Left forelimb (tissue), 1 donor: ENCODE measurements at regions not wholly inside any gene's neighbourhood (a gene's known extent, or its start where the extent isn't known, plus 50 kb on each side); places are given as distances from the start of the nearest gene placed in this dataset.

Source experiments
- DNase-seq: peaks from one replicate; pipeline ENCODE4 v3.0.0-alpha.2; 2018; ENCODE audit warnings: low spot score

- DNase-seq: no peak
Observed at GRCh38 chr18:78150590-78150989, 829.0 kb upstream of the SALL3 start.

GRCh38 chr18:78151234-78151633, 828.4 kb upstream of the SALL3 start:
- DNase-seq: no peak

DNA sequence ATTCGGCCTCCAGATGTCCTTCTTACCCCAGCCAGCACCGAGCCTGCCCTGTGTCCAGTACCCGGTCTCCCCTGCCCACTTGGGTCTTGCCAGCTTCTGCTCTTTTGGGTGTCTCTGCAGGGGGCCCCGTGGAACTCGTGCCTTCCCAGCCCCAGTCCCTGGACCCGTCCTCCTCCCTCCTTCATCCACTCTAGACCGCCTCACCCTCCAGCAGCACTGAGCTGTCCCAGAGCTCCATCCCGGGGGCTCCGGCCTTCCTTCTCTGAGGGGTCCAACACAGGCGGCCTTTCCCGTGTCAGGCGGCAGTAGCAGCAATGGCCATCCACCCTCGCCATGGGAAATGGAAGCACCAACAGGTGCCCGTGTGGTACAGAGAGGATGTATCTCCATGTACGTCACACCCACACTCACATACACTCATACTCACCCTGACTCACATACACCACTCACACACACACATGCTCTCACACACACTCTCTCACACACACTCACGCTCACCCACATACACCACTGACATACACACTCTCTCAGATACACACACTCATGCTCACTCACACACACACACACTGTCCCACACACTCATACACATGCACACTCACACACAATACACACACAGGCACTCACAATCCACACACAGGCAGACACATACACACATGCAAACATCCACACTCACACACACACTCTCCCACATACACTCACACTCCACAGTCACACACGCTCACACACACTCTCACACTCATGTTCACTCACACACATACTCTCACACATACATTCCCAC, 827.5 kb upstream of the SALL3 start:
- DNase-seq: no peak

DNA sequence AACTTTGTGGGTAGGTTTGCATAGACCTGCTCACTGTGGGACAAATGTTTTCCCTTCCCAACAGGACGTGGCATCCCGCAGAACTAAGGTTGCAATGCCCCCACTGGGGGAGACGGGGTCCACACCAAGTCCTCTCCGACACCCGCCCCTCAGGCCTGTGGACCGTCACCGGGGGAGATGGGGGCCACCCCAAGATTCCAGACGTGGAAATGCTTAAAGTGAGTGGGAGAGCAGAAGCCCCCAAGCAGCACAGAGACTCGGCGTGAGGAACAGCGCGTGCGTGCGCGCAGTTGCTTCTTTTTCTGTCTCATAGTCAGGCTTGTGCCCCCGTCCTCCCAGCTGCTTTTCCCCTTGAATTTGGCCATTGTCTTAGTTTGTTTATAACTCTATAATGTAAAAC, 826.3 kb upstream of the SALL3 start:
- no peak for DNase-seq

DNA sequence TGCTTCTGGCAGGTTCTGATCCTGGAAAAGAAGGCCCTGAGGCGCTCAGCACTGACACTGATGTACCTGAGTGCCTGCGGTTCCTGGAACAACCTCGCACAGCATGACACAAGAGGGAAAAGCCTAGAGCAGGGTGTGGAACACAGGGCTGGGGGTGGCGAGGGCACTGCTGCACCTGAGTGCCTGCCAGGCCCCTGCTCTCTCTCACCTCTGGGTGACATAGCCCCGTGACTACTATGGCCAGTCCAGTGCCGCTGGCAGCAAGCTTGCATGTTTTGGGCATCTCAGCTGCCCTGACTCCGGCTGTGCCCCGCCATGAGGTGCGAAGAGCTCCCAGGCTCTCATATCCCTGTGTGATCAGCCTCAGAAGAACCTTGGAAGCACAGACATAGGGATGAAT, 825.2 kb upstream of the SALL3 start:
- no peak for DNase-seq

DNA sequence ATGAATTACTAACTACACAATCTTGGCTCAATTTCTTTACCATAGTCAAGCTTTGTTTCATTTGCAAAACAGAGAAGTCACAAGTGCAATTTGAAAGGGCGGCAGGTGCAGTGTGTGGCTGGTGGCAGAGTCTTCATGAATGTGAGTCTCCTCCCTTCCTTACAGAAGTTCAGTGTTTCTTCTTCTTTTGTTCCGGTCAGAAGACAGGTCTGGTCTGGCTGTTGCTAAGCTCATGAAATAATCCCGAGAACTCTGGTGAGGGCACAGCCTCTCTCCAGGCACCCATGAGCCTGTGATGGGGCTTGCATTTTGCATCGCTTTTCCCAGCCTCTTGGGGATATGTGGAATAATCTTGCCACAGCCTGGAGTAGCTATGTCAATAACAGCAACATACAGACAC, 824.8 kb upstream of the SALL3 start:
- DNase-seq: no peak

DNA sequence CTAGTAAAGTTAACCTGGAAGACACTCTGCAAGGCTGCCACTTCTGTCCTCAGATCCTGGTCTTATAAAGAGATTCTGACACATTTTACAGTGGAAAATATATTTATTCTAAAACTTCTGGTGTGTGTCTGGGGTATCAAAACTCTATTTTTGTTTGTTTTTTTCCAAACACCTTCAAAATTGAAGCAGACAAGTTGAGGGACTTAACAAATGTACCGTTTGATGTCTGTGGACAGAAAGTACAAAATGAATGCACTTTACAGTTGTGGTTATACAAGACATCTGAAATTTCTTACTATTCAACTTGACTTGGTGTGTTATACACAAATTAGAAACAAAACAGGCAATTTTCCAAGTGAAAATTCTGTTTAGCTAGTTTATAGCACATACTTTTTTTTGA, 823.2 kb upstream of the SALL3 start:
- no peak for DNase-seq

DNA sequence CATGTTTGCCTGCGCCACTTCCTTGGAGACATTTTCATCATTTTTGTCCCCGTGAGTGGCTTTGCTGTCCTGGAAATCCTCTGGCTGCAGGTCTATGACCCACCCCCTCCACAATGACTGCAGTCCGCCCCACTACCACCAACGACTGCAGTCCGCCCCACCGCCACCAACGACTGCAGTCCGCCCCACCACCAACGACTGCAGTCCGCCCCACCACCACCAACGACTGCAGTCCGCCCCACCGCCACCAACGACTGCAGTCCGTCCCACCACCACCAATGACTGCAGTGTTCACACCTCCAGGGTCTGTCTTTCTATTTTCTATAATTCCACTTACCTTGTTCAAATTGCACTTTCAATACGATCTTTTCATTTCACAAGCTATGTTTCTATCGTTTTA, 820.7 kb upstream of the SALL3 start:
- no peak for DNase-seq

GRCh38 chr18:78159397-78159796, 820.2 kb upstream of the SALL3 start:
- no peak for DNase-seq

DNA sequence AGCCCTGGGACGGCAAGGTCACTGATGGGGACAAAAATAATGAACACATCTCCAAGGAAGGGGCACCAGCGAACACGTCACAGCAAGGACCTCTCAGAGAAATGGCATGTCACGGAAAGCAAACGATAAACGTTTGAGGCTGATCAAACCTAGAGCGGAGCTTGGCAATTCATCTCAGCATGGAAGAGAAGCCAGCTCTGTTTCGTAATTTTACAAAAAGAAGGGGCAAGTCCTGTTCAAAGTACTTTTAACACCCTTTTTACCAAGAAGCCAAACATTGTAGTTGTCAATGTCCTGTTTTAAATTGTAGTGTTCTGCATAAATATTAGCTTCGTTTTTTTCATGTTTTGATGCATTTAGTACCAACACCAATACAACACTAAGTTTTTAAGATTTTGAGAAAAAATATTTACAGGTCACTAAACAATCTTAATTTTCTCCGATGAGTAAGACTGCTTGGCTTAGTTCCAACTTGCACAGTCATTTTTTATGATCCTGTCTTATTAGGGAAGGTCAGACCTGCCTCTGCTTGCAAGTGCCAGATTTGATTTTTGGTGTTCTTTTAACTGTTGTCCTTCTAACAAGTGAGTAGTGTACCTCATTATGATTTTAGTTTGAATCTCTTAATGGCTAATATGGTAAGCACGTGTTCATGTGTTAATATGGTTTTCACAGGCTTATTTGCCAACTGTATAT, 818.5 kb upstream of the SALL3 start:
- no peak for DNase-seq

- DNase-seq: no peak
Observed at GRCh38 chr18:78165525-78165924, 814.1 kb upstream of the SALL3 start.

- DNase-seq: no peak
Observed at GRCh38 chr18:78168526-78168925, 811.1 kb upstream of the SALL3 start.

DNA sequence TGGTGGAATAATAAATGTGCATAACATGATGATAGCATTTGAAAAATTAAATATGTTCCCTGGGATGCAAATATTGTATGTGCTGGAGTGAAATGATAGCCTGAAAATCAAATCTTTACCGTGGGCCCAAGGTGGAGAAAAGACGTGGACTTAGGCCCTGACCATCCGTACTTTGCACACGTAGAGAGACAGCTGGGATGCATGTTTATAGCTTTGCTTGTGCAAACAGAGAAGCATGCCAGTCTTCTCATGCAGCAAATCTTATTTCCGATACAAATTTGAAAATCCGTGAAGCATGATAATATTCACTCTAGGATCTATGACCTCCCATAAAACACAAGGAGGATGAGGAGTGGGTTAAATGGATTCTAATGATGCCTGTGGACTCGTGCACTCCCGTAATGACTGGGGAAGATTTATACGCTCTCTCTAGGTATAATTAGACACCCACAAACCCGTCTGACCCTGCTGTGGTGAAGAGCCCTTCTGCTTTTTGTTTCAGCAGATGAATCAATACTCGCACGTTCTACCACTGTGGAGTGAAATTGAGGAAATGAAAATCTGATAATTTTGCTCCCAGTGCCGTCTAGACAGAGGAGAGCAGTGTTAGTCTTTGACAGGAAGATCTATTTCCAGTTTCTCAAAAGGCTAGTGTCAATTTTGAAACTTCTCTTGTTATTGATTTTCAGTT, 810.3 kb upstream of the SALL3 start:
- no peak for DNase-seq

DNA sequence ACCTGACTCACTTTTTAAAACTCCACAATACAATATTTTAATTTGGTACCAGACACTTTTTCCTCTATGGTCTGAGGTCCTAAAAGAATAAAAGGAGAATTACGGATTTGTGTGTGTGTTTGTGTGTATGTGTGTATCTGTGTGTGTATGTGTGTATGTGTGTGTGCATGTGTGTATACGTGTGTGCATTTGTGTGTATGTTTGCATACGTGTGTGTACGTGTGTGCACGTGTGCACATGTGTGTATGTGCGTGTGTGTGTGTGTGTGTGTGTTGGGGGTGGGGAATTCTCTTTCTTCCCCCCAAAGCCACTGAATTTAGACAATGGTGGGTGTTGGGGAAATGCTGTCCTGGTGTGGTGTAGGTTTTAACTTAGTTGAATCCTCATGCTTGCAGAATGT, 807.7 kb upstream of the SALL3 start:
- no peak for DNase-seq

DNA sequence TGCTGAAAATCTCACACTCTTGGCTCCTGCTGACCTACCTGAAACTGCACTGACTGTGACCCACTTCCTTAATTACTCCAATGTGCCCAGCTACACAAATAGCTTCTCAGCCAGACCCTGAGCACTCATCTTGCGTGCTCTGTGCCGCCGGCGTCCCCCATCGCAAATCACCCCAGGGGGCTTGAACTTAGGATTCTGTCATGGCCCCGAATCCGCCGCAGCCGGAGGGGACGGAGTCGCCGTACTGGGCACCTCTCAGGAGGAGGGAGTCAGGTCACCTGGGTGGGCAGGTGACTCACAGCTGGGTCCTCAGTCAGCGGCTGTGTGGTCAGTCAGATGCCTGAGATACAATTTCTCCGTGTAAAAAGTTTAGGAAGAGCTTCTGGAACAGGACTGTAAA, 804.9 kb upstream of the SALL3 start:
- DNase-seq: no peak

GRCh38 chr18:78178812-78179211, 800.8 kb upstream of the SALL3 start:
- DNase-seq: no peak

GRCh38 chr18:78180741-78181140, 798.9 kb upstream of the SALL3 start:
- no peak for DNase-seq

DNA sequence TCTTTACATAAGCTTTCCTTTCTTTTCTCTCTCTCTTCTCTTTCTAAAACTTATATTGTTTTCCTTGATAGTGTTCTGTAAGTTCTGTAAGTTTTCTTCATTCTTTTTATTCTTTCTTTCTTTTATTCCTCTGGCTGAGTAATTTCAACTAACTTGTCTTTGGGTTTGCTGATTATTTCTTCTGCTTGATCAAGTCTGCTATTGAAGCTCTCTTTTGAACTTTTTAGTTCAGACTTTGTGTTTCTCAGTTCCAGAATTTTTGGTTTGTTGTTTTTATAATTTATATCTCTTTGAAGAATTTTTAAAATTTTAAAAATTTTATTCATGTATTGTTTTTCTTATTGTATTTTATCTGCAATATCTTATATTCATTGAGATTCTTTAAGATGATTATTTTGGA, 795.8 kb upstream of the SALL3 start:
- no peak for DNase-seq

DNA sequence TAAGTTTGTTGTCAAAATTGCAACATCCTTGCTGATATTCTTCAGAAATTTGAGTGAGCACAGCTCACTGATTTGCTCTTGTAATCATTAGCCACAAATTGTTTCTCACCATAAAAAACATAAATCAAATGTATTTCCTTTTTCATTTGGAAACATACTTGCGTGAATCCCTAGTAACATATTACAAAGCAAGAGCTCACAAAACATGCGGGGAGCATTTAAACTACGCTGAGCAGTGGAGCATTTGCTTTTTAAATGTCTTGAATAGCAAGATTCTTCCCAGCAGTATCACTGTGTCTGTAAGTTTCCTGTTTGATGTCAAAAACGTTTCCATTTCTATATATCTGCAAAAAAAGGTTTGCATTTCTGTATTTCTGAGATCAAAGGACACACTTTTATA, 788.3 kb upstream of the SALL3 start:
- DNase-seq: no peak

DNA sequence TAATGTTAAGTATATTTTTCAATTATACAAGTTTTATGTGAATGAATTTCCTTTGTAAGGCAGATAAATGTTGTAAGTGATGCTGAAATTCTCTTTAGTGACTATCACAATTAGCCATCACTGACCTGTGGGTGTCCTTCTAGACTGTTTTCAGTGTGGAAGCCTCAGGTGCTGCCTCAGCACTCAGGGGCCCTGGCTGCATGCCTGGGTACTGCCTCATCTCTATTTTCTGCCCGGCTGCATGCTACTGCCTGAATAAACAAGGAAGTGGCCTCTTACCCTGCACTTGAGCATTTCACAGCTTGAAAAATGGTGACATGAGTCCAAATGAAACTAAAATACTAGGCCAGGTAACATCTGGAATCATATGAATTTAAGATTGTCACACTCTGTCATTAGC, 787.6 kb upstream of the SALL3 start:
- DNase-seq: no peak

DNA sequence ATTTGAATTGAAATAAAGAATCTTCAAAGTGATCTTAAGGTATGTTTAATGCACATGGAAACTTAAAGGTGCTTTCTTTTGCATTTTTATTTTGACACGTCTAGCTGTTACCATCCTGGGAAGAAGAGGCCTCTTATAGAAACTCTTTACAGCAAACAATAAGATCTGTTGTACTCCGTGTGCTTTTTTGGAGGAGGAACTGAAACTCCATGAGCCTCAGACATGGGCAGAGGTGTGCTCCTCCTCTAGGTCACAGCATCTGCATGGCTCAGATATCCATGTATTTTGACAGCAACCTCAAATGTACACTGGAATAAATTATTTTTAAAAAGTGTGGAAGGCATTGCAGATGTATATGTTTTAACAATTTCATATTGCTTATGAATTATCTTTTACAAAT, 783.3 kb upstream of the SALL3 start:
- no peak for DNase-seq

- no peak for DNase-seq
Observed at GRCh38 chr18:78199002-78199401, 780.6 kb upstream of the SALL3 start.

- no peak for DNase-seq
Observed at GRCh38 chr18:78199611-78200010, 780.0 kb upstream of the SALL3 start.
